Fibroblast of the conjunctiva (primary cell): ENCODE measurements at regions not wholly inside any gene's neighbourhood (a gene's known extent, or its start where the extent isn't known, plus 50 kb on each side); places are given as distances from the start of the nearest gene placed in this dataset.

Source experiments
- DNase-seq: peaks from one replicate; pipeline ENCODE4 v3.0.0-alpha.2; 2010; ENCODE audit warnings: low read depth

- no peak for DNase-seq
Observed at GRCh38 chr3:189049458-189050236, 122.1 kb upstream of the TPRG1 start.

DNA sequence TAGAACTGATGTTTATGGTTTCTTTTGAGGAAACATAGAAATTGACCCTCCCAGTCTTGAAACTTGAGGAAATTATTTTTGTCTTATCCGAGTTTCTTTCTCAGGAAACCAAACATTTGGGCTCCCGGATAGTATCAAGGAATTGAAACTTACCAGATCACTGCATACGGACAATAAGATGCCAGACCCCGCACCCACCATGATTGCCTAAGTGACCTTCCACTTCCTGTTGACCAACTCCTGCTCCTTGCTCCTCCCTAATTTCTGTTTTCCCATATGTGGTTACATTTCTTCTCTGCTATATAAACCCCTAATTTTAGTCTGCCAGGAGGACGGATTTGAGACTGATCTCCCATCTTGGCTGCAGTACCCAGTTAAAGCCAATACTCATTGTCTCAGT is 118.4 kb upstream of the TPRG1 start:
- no peak for DNase-seq

- DNase-seq, result no peak
Observed at GRCh38 chr3:189056646-189057335, 115.0 kb upstream of the TPRG1 start.

- DNase-seq, result no peak
Observed at GRCh38 chr3:189057369-189057768, 114.4 kb upstream of the TPRG1 start.

- DNase-seq, result no peak
Observed at GRCh38 chr3:189058071-189058470, 113.7 kb upstream of the TPRG1 start.

DNA sequence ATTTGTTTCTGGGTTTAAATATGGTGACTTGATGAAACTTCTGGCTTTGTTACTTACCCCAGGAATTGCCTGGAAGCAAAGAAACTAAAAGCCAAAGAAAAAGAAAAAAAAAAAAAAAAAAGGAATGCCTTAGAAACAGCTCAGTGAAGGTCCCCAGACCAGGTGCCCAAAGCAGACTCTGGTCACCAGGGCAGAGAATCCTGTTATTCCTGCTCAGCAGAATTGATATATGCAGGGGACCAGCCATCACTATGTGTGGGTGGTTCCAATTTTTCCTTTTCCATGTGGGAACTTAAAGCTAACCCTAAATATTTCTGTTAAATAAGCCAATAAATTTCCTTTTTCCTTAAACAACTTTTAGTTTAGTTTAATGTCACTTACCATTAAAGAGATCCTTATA is 100.8 kb upstream of the TPRG1 start:
- no peak for DNase-seq

DNA sequence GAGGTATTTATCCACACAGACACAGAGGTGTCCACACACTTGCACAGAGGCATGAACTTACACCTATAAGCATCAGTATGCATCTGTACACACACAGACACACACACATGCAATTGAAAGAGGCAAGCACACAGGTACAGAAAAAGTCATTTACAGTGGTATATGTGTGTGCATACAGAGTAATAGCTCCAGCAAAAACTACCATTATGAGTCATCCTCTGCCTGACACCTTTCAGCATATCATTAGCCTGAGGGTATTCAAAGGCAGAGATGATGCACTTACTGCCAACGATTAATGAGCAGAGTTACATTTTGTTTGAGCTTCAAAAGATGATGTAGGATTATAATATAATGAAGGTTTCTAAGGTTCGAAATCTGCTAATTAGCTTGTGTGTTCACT is 100.3 kb upstream of the TPRG1 start:
- DNase-seq, result no peak

DNA sequence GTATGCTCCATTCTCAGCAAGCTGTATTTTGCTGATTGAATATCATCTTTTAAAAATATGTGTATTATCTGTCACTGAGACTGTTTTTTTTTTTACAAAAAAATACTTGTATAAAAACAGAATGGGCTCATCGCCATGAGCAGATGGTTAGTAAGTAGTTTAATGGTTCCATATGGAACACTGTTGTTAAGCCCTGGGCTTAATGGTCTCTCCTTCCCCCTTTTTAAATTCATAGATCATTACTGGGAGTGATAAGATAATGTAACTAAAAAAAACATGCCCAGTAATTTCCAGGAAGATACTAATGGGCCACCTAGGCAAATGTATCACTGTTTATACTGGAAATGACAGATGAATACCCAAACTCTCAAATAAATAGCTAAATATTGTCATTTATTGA is 95.3 kb upstream of the TPRG1 start:
- DNase-seq, result no peak

- no peak for DNase-seq
Observed at GRCh38 chr3:189080745-189081144, 91.0 kb upstream of the TPRG1 start.

- DNase-seq, result no peak
Observed at GRCh38 chr3:189082666-189083427, 88.9 kb upstream of the TPRG1 start.

DNA sequence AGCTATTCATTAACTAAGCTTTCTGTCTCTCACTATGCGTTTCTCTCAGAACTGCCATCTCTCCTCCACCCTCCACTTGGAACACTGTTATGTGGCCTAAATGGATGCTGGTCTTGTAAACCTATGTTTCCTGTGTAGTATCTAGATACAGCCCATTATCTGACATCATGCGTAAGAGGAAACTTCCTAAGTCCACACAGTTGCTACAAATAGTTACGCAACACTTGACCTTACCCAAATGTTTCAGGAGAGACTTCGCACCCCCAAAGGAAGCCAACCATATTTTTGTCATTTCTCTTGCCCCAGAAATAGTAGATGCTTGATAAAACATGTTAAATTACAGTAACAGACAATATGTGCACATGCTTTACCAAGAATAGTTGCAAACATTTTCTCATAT is 87.2 kb upstream of the TPRG1 start:
- DNase-seq, result no peak

DNA sequence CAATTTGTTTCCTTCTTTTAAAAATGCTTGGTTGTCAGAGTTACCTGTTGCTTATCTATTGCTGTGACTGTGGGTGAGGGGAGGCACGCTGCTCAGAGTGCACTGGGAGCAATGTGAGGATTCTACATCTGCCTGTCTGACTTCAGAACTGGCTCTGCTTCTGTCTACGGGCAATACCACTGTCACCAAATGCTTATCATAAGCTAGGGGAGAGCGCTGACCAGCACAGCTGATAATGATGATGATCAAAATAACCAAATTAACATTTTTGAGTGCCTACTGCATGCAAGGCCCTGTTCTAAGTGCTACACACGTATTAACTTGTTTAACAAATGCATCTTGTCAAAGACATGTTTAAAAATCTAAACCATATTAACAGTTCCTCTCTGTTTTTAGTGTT is 79.2 kb upstream of the TPRG1 start:
- DNase-seq, result no peak

DNA sequence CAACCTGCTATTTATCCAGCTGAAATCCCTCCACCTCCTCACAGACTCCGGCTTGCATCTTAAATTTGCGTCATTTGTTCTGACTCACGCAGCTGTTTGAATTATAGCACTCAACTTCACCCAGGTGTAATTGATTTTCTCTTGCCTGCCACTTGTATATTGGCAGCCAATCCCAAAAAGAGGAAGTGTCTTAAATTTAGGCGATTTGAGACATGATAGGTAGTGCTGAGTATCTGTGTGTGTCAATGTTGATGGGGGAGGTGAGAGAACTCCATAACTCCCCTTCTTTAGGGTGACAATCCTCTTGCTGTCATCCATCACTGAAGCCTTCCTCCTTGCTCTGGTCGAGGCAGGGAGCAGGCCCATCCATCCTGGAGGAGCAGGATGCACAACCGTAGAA is 77.2 kb upstream of the TPRG1 start:
- no peak for DNase-seq

DNA sequence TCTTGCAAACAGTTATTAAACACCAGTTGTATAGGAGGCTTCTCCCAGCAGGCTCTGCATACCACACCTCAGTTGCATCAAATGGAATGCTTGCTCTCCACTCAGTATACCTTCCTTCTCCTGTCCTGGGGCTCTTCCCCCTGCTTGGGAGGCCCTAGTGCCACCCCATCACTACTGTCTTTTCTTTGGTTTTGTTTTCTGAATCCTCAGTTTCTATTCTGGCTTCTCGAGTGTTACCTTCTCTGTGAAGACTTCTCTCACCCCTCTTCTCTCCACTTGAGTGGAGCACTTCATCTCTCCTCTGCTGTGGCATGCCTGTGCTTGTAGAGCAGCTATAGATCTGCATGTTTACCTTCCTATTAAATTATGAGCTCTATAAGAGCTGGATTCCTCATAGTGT is 75.7 kb upstream of the TPRG1 start:
- no peak for DNase-seq

- DNase-seq, result no peak
Observed at GRCh38 chr3:189099031-189099471, 72.7 kb upstream of the TPRG1 start.

- no peak for DNase-seq
Observed at GRCh38 chr3:189099505-189100290, 72.1 kb upstream of the TPRG1 start.

DNA sequence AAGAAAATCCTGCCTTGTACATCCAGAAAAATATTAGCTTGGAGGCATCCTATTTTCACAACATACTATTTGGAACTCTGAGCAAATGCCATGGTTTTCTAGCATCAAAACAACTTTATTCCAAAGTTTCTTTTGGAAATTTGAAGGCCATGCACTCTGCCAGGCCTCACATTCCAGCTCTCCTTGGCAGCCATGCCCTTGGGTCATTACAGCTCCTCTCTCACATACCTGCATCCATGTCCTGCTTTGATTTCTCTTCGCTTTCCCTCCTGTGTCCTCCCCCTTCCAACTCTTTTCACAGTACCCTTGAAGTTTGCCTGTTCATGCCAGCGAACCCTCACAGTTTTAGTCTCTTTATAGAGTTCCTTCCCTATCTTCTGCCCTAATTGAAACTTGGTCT is 70.9 kb upstream of the TPRG1 start:
- no peak for DNase-seq

GRCh38 chr3:189101594-189101993 is 70.2 kb upstream of the TPRG1 start:
- DNase-seq, result no peak

DNA sequence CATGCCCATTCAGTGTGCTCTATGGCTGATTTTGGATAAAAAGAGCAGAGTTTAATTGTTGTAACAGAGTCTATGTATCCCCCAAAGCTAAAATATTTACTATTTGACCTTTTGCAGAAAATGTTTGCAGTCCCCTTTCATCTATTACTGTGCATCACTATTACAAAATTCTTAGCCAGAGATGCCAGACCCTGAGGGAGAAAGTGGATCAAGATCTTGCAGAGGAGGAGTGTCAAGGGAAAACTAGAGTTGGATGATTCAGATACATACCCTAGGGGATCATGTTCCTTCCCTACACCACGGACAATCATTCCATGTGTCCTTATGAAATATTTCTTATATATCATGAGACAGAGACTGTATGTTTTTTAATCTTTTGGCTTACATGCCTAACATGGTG is 68.6 kb upstream of the TPRG1 start:
- DNase-seq, result no peak

- DNase-seq, result no peak
Observed at GRCh38 chr3:189108067-189108466, 63.7 kb upstream of the TPRG1 start.

DNA sequence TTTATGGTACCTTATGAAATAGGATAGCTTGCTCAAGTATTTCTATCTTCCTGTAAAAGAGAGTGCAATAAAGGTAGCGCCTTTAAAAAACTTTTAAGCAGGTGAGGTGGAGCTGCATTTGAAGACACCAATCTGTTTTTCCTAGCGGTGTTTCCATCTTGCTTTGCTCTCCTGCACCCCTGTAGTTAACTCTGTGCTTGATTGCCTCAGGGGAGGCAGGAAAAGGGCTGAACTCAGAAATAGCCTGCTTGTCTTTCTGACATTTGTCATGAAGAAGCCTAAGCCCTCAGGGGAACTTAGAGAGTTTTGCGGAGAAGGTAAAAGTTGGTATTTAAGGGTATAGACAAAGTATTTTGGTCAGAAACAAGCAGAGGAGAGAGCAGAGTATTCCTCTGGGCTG is 63.0 kb upstream of the TPRG1 start:
- no peak for DNase-seq

DNA sequence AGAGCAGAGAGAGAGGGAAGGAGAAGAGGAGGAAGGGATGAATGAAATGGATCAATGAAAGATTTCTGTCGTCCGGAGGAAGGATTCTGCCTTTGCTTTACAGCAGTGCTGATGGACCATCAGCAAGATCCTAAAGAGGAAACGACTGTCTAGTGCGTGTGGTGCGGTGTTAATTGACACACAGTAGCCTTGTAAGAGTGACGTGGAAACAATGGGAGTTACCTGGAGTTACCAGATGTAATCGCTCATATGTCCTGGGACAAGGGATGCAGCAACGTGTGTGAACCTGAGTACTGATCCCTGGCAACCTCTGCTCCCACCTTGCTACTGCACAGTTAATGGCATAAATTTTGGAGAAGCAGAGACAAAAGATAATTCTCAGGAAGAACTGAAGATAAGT is 62.6 kb upstream of the TPRG1 start:
- no peak for DNase-seq
